ENCODE measurements at regions not wholly inside any gene's neighbourhood (a gene's known extent, or its start where the extent isn't known, plus 50 kb on each side); places are given as distances from the start of the nearest gene placed in this dataset.

GRCh38 chr1:164504749-164505148, 54.2 kb upstream of the PBX1 start:
- peak; percentile 68 for DNase-seq (ENCODE audit: low read depth)
- TF ChIP-seq, protein P1, sequence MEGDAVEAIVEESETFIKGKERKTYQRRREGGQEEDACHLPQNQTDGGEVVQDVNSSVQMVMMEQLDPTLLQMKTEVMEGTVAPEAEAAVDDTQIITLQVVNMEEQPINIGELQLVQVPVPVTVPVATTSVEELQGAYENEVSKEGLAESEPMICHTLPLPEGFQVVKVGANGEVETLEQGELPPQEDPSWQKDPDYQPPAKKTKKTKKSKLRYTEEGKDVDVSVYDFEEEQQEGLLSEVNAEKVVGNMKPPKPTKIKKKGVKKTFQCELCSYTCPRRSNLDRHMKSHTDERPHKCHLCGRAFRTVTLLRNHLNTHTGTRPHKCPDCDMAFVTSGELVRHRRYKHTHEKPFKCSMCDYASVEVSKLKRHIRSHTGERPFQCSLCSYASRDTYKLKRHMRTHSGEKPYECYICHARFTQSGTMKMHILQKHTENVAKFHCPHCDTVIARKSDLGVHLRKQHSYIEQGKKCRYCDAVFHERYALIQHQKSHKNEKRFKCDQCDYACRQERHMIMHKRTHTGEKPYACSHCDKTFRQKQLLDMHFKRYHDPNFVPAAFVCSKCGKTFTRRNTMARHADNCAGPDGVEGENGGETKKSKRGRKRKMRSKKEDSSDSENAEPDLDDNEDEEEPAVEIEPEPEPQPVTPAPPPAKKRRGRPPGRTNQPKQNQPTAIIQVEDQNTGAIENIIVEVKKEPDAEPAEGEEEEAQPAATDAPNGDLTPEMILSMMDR (conservative IDR thresholded peaks at IDR 0.05; ENCODE audit: control insufficient read depth, insufficient read depth, low read depth, low read length), result no peak
- H3K4me3 ChIP-seq (ENCODE audit: control insufficient read depth, low read depth, low read length), result no peak overlapping the region

Data from fibroblast of mammary gland (primary cell).